CD8-positive, alpha-beta memory T cell (primary cell): ENCODE measurements at regions not wholly inside any gene's neighbourhood (a gene's known extent, or its start where the extent isn't known, plus 50 kb on each side); places are given as distances from the start of the nearest gene placed in this dataset.
A peak's percentile ranks its signal among the peaks of the same experiment; 100 is the strongest.
"Not testable (repeated sequence)": the region's sequence is repeated elsewhere in the genome, so short reads cannot be mapped to it uniquely, and the experiment has no call there.

Source experiments
- CTCF ChIA-PET: fragments of 350-600 bp; sonication (Branson Sonifier 250); formaldehyde crosslinking; loops from one replicate; lab custom pipeline; 2021; ENCODE audit warnings: antibody characterized with exemption; lab: Charles Lee
- POLR2A ChIA-PET: fragments of 350-600 bp; sonication (Branson Sonifier 250); formaldehyde crosslinking; loops from one replicate; lab custom pipeline; 2021; ENCODE audit warnings: antibody characterized with exemption; lab: Charles Lee
- DNase-seq, 5 donors: peaks; one replicate each; pipeline versions ENCODE4 v3.0.0 to v3.0.0-alpha.2; 2020 to 2022; ENCODE audit warnings: mixed read lengths in 1 of 5
- H3K27ac ChIP-seq: one replicate; pipeline ENCODE4 v1.7.0; 2013; ENCODE audit warnings: low read depth, mild to moderate bottlenecking, low read length, moderate library complexity
- H3K27me3 ChIP-seq: 2 replicates; pipeline ENCODE4 v1.7.0; 2013; ENCODE audit warnings: low read length, mild to moderate bottlenecking; ENCODE audit not compliant: insufficient read depth, poor library complexity, severe bottlenecking
- H3K36me3 ChIP-seq: 2 replicates; pipeline ENCODE4 v1.7.0; 2013; ENCODE audit warnings: mild to moderate bottlenecking, low read length, moderate library complexity; ENCODE audit not compliant: insufficient read depth
- H3K4me1 ChIP-seq: 2 replicates; pipeline ENCODE4 v1.7.0; 2013; ENCODE audit warnings: mild to moderate bottlenecking, low read length, moderate library complexity; ENCODE audit not compliant: insufficient read depth
- H3K4me3 ChIP-seq: 2 replicates; pipeline ENCODE4 v1.7.0; 2013; ENCODE audit warnings: mild to moderate bottlenecking, low read length
- H3K9me3 ChIP-seq: 2 replicates; pipeline ENCODE4 v1.7.0; 2013; ENCODE audit warnings: mild to moderate bottlenecking, low read length
- H3K27ac Mint-ChIP-seq, 8 donors: one replicate each; pipeline ENCODE4 v1.8.0; 2020 to 2021; ENCODE audit warnings: mixed read lengths in 8 of 8, mild to moderate bottlenecking in 6 of 8, inconsistent platforms in 3 of 8, moderate library complexity in 3 of 8
- H3K27me3 Mint-ChIP-seq, 2 donors: one replicate each; pipeline ENCODE4 v1.8.0; 2020 to 2021; ENCODE audit warnings: mixed read lengths in 2 of 2, mild to moderate bottlenecking in 1 of 2, moderate library complexity in 1 of 2
- H3K36me3 Mint-ChIP-seq, 3 donors: one replicate each; pipeline ENCODE4 v1.8.0; 2020 to 2021; ENCODE audit warnings: mixed read lengths in 3 of 3, inconsistent platforms in 1 of 3, mild to moderate bottlenecking in 1 of 3
- H3K4me1 Mint-ChIP-seq, 3 donors: one replicate each; pipeline ENCODE4 v1.8.0; 2020 to 2021; ENCODE audit warnings: mixed read lengths in 3 of 3, inconsistent platforms in 1 of 3, mild to moderate bottlenecking in 1 of 3
- H3K4me3 Mint-ChIP-seq, 7 donors: one replicate each; pipeline ENCODE4 v1.8.0; 2020 to 2021; ENCODE audit warnings: mixed read lengths in 7 of 7, mild to moderate bottlenecking in 6 of 7, moderate library complexity in 4 of 7, inconsistent platforms in 2 of 7
- H3K9me3 Mint-ChIP-seq, 5 donors: one replicate each; pipeline ENCODE4 v1.8.0; 2020 to 2022; ENCODE audit warnings: mixed read lengths in 5 of 5, mild to moderate bottlenecking in 3 of 5, moderate library complexity in 2 of 5, inconsistent platforms in 1 of 5

DNA sequence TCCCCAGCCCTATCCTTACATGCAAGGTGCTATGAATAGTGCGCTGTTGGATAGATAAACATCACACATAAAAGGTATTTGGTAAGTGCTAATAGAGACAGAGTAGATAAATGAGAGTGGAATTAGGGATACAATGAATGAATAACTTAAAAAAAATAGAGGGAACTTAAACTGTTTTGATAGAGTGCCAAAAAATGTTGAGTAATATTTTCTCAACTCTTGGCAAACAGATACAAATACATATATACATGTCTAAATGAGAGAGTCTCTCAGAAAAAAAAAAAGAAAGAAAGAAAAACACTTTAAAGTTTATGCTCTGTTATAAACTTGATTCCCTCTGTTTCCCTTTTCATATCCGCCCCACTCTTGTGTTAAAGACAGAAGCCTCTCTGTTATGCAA is 667.4 kb downstream of the ROBO2 start:
- H3K9me3 Mint-ChIP-seq: peaks cover 3 to 21% (median 14%) of the 10 kb centered on the region in 5 donors
- Histone ChIP-seq H3K4me1 (no peaks in the 10 kb centered on the region), H3K27ac (no peak overlapping the region), H3K9me3 (no peaks in the 10 kb centered on the region), H3K27me3 (no peaks in the 10 kb centered on the region), H3K36me3 (no peaks in the 10 kb centered on the region), H3K4me3 (no peak overlapping the region)
- H3K36me3 Mint-ChIP-seq: no peaks in the 10 kb centered on the region
- no peak overlapping the region for H3K4me3 Mint-ChIP-seq
- no peak for DNase-seq
- H3K27me3 Mint-ChIP-seq: no peaks in the 10 kb centered on the region
- ChIA-PET POLR2A (no interaction called here), CTCF (no interaction called here)
- no peaks in the 10 kb centered on the region for H3K4me1 Mint-ChIP-seq
- no peak overlapping the region for H3K27ac Mint-ChIP-seq

DNA sequence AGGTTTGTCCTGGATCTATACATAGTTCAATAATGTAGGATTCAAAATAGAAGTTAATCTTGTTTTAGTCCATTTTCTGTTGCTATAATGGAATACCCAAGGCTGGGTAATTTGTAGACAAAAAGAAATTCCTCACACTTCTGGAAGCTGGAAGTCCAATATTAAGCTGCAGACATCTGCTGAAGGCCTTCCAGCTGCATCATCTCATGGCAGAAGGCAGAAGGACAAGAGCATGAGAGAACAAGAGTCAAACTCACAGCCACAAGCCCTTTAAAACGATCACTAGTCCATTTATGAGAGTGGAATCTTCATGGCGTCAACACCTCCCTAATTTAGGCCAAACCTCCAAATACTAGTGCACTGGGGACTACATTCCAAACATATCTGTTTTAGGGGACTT is 669.3 kb downstream of the ROBO2 start:
- Histone ChIP-seq H3K27me3 (no peaks in the 10 kb centered on the region), H3K9me3 (no peaks in the 10 kb centered on the region), H3K27ac (no peak overlapping the region), H3K4me1 (no peaks in the 10 kb centered on the region), H3K4me3 (no peak overlapping the region), H3K36me3 (no peaks in the 10 kb centered on the region)
- H3K9me3 Mint-ChIP-seq: peaks cover 8 to 15% (median 9%) of the 10 kb centered on the region in 5 donors
- H3K36me3 Mint-ChIP-seq: no peaks in the 10 kb centered on the region
- no peaks in the 10 kb centered on the region for H3K27me3 Mint-ChIP-seq
- DNase-seq: no peak
- no peaks in the 10 kb centered on the region for H3K4me1 Mint-ChIP-seq
- ChIA-PET POLR2A (no interaction called here), CTCF (no interaction called here)
- H3K4me3 Mint-ChIP-seq: no peak overlapping the region
- no peak overlapping the region for H3K27ac Mint-ChIP-seq

DNA sequence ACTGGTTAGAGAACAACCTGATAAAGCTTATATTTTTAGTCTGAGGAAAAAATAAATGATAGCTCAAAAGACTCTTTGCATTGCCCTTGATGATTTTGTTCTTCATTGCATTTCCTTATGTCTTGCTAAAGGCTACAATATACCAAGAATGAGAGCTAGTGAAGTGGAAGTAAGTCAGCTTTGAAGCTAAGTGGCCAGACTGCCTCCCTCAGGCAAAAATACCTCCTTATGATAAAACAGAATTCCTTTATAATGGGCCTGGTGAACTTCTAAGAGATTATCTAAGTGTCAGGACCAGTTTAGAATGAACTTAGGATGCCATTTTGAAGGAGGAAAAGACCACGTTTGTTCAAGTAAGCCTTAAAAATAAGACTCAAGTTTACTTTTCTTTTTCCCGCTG is 678.4 kb downstream of the ROBO2 start:
- Histone ChIP-seq H3K4me3 (no peak overlapping the region), H3K36me3 (no peaks in the 10 kb centered on the region), H3K9me3 (no peaks in the 10 kb centered on the region), H3K27ac (no peak overlapping the region), H3K27me3 (no peaks in the 10 kb centered on the region), H3K4me1 (no peaks in the 10 kb centered on the region)
- CTCF ChIA-PET: no interaction called here
- no peak overlapping the region for H3K4me3 Mint-ChIP-seq
- no peak for DNase-seq
- no peak overlapping the region for H3K27ac Mint-ChIP-seq
- POLR2A ChIA-PET: no interaction called here
- no peaks in the 10 kb centered on the region for H3K36me3 Mint-ChIP-seq
- H3K9me3 Mint-ChIP-seq: peaks cover 4 to 30% (median 12%) of the 10 kb centered on the region in 5 donors
- H3K4me1 Mint-ChIP-seq: no peaks in the 10 kb centered on the region
- H3K27me3 Mint-ChIP-seq: no peaks in the 10 kb centered on the region

- Mint-ChIP-seq H3K9me3 (peaks cover 7 to 23% (median 19%) of the 10 kb centered on the region in 5 donors), H3K27me3 (no peaks in the 10 kb centered on the region), H3K4me3 (no peak overlapping the region), H3K27ac (peak overlapping the region in 1 of 8 donors; percentile 5), H3K36me3 (no peaks in the 10 kb centered on the region), H3K4me1 (no peaks in the 10 kb centered on the region)
- ChIA-PET CTCF (no interaction called here), POLR2A (no interaction called here)
- no peak overlapping the region for H3K4me3 ChIP-seq
- no peaks in the 10 kb centered on the region for H3K36me3 ChIP-seq
- H3K27ac ChIP-seq: no peak overlapping the region
- H3K4me1 ChIP-seq: no peaks in the 10 kb centered on the region
- no peak for DNase-seq
- no peaks in the 10 kb centered on the region for H3K27me3 ChIP-seq
- no peaks in the 10 kb centered on the region for H3K9me3 ChIP-seq
Measured at GRCh38 chr3:77720460-77720971, 680.6 kb downstream of the ROBO2 start.

- no peaks in the 10 kb centered on the region for H3K36me3 ChIP-seq
- H3K27me3 ChIP-seq: no peaks in the 10 kb centered on the region
- H3K4me3 Mint-ChIP-seq: no peak overlapping the region
- DNase-seq: no peak
- ChIA-PET POLR2A (no interaction called here), CTCF (no interaction called here)
- no peaks in the 10 kb centered on the region for H3K27me3 Mint-ChIP-seq
- no peak overlapping the region for H3K4me3 ChIP-seq
- no peaks in the 10 kb centered on the region for H3K9me3 ChIP-seq
- H3K36me3 Mint-ChIP-seq: no peaks in the 10 kb centered on the region
- H3K4me1 ChIP-seq: no peaks in the 10 kb centered on the region
- H3K9me3 Mint-ChIP-seq: peaks cover 4 to 17% (median 10%) of the 10 kb centered on the region in 5 donors
- H3K4me1 Mint-ChIP-seq: no peaks in the 10 kb centered on the region
- H3K27ac Mint-ChIP-seq: no peak overlapping the region
- H3K27ac ChIP-seq: no peak overlapping the region
Measured at GRCh38 chr3:77726517-77726916, 686.6 kb downstream of the ROBO2 start.

DNA sequence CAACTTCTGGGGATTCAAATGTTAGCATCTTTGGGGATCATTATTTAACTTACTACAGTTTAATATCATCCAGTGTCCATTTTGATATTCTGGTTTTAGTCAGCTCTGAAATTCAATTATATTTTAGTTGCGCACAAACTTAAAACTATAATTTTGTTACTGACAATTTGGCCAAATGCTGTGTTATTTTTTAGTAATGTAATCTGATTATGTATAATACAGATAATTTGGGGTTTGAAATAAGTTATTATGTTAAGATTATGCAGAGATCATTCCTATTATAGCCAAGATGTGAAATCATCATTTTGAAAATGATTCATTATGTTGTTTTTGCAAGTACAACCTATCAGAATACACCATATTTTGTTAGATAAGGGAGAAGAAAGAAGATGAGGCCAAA is 706.1 kb downstream of the ROBO2 start:
- Mint-ChIP-seq H3K4me1 (no peaks in the 10 kb centered on the region), H3K27ac (no peak overlapping the region), H3K9me3 (peaks cover 10 to 25% (median 12%) of the 10 kb centered on the region in 5 donors), H3K36me3 (no peaks in the 10 kb centered on the region), H3K27me3 (no peaks in the 10 kb centered on the region), H3K4me3 (no peak overlapping the region)
- Histone ChIP-seq H3K27ac (no peak overlapping the region), H3K27me3 (no peaks in the 10 kb centered on the region), H3K4me3 (no peak overlapping the region), H3K4me1 (no peaks in the 10 kb centered on the region), H3K36me3 (no peaks in the 10 kb centered on the region), H3K9me3 (no peaks in the 10 kb centered on the region)
- ChIA-PET CTCF (no interaction called here), POLR2A (no interaction called here)
- DNase-seq: no peak

GRCh38 chr3:77746892-77747291 is 707.0 kb downstream of the ROBO2 start:
- Histone ChIP-seq H3K27ac (no peak overlapping the region), H3K36me3 (no peaks in the 10 kb centered on the region), H3K4me3 (no peak overlapping the region), H3K4me1 (no peaks in the 10 kb centered on the region), H3K27me3 (no peaks in the 10 kb centered on the region), H3K9me3 (no peaks in the 10 kb centered on the region)
- DNase-seq: no peak
- Mint-ChIP-seq H3K9me3 (peaks cover 10 to 25% (median 12%) of the 10 kb centered on the region in 5 donors), H3K27ac (no peak overlapping the region), H3K4me1 (no peaks in the 10 kb centered on the region), H3K27me3 (no peaks in the 10 kb centered on the region), H3K36me3 (no peaks in the 10 kb centered on the region), H3K4me3 (no peak overlapping the region)
- CTCF ChIA-PET: no interaction called here
- POLR2A ChIA-PET: no interaction called here

GRCh38 chr3:77756397-77756975 is 716.6 kb downstream of the ROBO2 start:
- DNase-seq, H3K27me3 ChIP-seq, H3K4me3 ChIP-seq, H3K27ac Mint-ChIP-seq, H3K4me1 Mint-ChIP-seq, CTCF ChIA-PET, H3K9me3 ChIP-seq, H3K36me3 Mint-ChIP-seq, H3K27ac ChIP-seq, POLR2A ChIA-PET, H3K27me3 Mint-ChIP-seq, H3K4me1 ChIP-seq, H3K36me3 ChIP-seq, H3K4me3 Mint-ChIP-seq: not testable (repeated sequence)
- peaks cover 10 to 39% (median 23%) of the 10 kb centered on the region in 5 donors for H3K9me3 Mint-ChIP-seq
